Keratinocyte (primary cell): ENCODE measurements at regions not wholly inside any gene's neighbourhood (a gene's known extent, or its start where the extent isn't known, plus 50 kb on each side); places are given as distances from the start of the nearest gene placed in this dataset.

Source experiments
- DNase-seq: peaks from one replicate; pipeline ENCODE4 v3.0.0-alpha.2; 2011; ENCODE audit warnings: low read depth, missing footprints, low spot score
- FAIRE-seq: peaks from 2 replicates; lab custom pipeline; 2011; peaks lifted over from hg19 to GRCh38; lab: Jason Lieb, UNC
- H2AFZ ChIP-seq: 2 replicates; pipeline ENCODE4 v1.6.0; 2012; ENCODE audit warnings: low read length, control low read depth, inconsistent platforms; ENCODE audit not compliant: control insufficient read depth
- H3K27ac ChIP-seq: 2 replicates; pipeline ENCODE4 v1.5.1; 2011; ENCODE audit warnings: low read length; ENCODE audit not compliant: control insufficient read depth, insufficient read depth
- H3K27me3 ChIP-seq: 3 replicates; pipeline ENCODE4 v1.6.0; 2011; ENCODE audit warnings: low read length; ENCODE audit not compliant: control insufficient read depth, insufficient read depth; ENCODE audit errors: extremely low read depth
- H3K36me3 ChIP-seq, 2 experiments: 2 replicates in 1 of 2; 3 replicates in 1 of 2; pipeline ENCODE4 v1.5.1; 2011; ENCODE audit warnings: low read length in 2 of 2, mild to moderate bottlenecking in 1 of 2; ENCODE audit not compliant: control insufficient read depth in 2 of 2, insufficient read depth in 2 of 2; ENCODE audit errors: extremely low read depth in 1 of 2
- H3K4me1 ChIP-seq: 3 replicates; pipeline ENCODE4 v1.5.1; 2011; ENCODE audit warnings: low read length; ENCODE audit not compliant: control insufficient read depth, insufficient read depth; ENCODE audit errors: extremely low read depth
- H3K4me2 ChIP-seq: 3 replicates; pipeline ENCODE4 v1.6.0; 2011; ENCODE audit warnings: low read depth, low read length; ENCODE audit not compliant: control insufficient read depth, insufficient read depth; ENCODE audit errors: extremely low read depth
- H3K4me3 ChIP-seq, 3 experiments: fragments of 200-600 bp in 1 of 3; sonication (generic) in 1 of 3; 2 replicates in 2 of 3; 3 replicates in 1 of 3; pipeline ENCODE4 v1.5.1; 2011 to 2016; ENCODE audit warnings: low read length in 3 of 3, mild to moderate bottlenecking in 3 of 3, control low read depth in 2 of 3, inconsistent platforms in 1 of 3, low read depth in 1 of 3, mixed read lengths in 1 of 3, mixed run types in 1 of 3, moderate library complexity in 1 of 3; ENCODE audit not compliant: control insufficient read depth in 2 of 3, insufficient read depth in 2 of 3; ENCODE audit errors: extremely low read depth in 1 of 3
- H3K79me2 ChIP-seq: 2 replicates; pipeline ENCODE4 v1.6.0; 2012; ENCODE audit warnings: low read length; ENCODE audit not compliant: control insufficient read depth, insufficient read depth
- H3K9ac ChIP-seq: 3 replicates; pipeline ENCODE4 v1.6.0; 2011; ENCODE audit warnings: low read length; ENCODE audit not compliant: control insufficient read depth, insufficient read depth; ENCODE audit errors: extremely low read depth
- H3K9me1 ChIP-seq: 3 replicates; pipeline ENCODE4 v1.6.0; 2011; ENCODE audit warnings: low read length; ENCODE audit not compliant: control insufficient read depth, insufficient read depth; ENCODE audit errors: extremely low read depth
- H3K9me3 ChIP-seq: 2 replicates; pipeline ENCODE4 v1.5.1; 2012; ENCODE audit warnings: low read depth, low read length; ENCODE audit not compliant: control insufficient read depth
- H4K20me1 ChIP-seq: 3 replicates; pipeline ENCODE4 v1.6.0; 2011; ENCODE audit warnings: low read length; ENCODE audit not compliant: control insufficient read depth, insufficient read depth; ENCODE audit errors: extremely low read depth
- CTCF ChIP-seq, 3 experiments: IDR thresholded peaks in 1 of 3; conservative IDR thresholded peaks in 1 of 3; optimal IDR thresholded peaks in 1 of 3; 2 replicates in 2 of 3; 3 replicates in 1 of 3; pipeline versions ENCODE3 to v1.5.1; 2011; ENCODE audit warnings: low read length in 3 of 3, mild to moderate bottlenecking in 3 of 3, moderate library complexity in 2 of 3, control low read depth in 1 of 3, inconsistent platforms in 1 of 3; ENCODE audit not compliant: insufficient read depth in 2 of 3; ENCODE audit errors: extremely low read depth in 1 of 3
- EZH2 ChIP-seq: IDR thresholded peaks from one replicate; pipeline ENCODE4 v1.6.1; 2012; ENCODE audit warnings: inconsistent platforms, mild to moderate bottlenecking, low read length, moderate library complexity
- dilution Hi-C: fragments of 300-500 bp; cut with MboI; formaldehyde crosslinking; loops from one replicate; pipeline ENCODE4 v1.7.0; 2020; ENCODE audit warnings: low sequenced_read_pairs; ENCODE audit not compliant: extremely low pct_ligation_motif_present

GRCh38 chr13:81089371-81090157, 748.6 kb upstream of the SPRY2 start:
- Histone ChIP-seq H2AFZ (no peak overlapping the region), H3K4me2 (no peak overlapping the region), H4K20me1 (no peaks in the 10 kb centered on the region), H3K9me3 (no peaks in the 10 kb centered on the region), H3K27me3 (no peaks in the 10 kb centered on the region), H3K4me1 (no peaks in the 10 kb centered on the region), H3K4me3 (no peak overlapping the region), H3K79me2 (no peaks in the 10 kb centered on the region), H3K36me3 (no peaks in the 10 kb centered on the region), H3K9me1 (no peaks in the 10 kb centered on the region), H3K27ac (no peak overlapping the region), H3K9ac (no peak overlapping the region)
- FAIRE-seq (no peak), DNase-seq (no peak)
- no peak for TF ChIP-seq CTCF (optimal IDR thresholded peaks at IDR 0.05 in 1 of 3, IDR thresholded peaks at IDR 0.05 in 1 of 3, conservative IDR thresholded peaks at IDR 0.05 in 1 of 3; ENCODE audit: extremely low read depth in 1 of 3, insufficient read depth in 2 of 3, low read length in 3 of 3)
- no peak for TF ChIP-seq EZH2
- dilution Hi-C loops, result no loop called here

GRCh38 chr13:81080911-81081454, 740.1 kb upstream of the SPRY2 start:
- H3K4me2 ChIP-seq, result no peak overlapping the region
- H3K9me3 ChIP-seq, result no peaks in the 10 kb centered on the region
- DNase-seq (no peak), FAIRE-seq (no peak)
- H3K36me3 ChIP-seq, result no peaks in the 10 kb centered on the region
- H3K9ac ChIP-seq, result no peak overlapping the region
- H3K4me3 ChIP-seq, result no peak overlapping the region
- H3K79me2 ChIP-seq, result no peaks in the 10 kb centered on the region
- no peaks in the 10 kb centered on the region for H3K27me3 ChIP-seq
- H3K4me1 ChIP-seq, result no peaks in the 10 kb centered on the region
- H3K27ac ChIP-seq, result no peak overlapping the region
- dilution Hi-C loops, result no loop called here
- TF ChIP-seq CTCF (optimal IDR thresholded peaks at IDR 0.05 in 1 of 3, IDR thresholded peaks at IDR 0.05 in 1 of 3, conservative IDR thresholded peaks at IDR 0.05 in 1 of 3; ENCODE audit: extremely low read depth in 1 of 3, insufficient read depth in 2 of 3, low read length in 3 of 3) (no peak), EZH2 (no peak)
- no peak overlapping the region for H2AFZ ChIP-seq
- no peaks in the 10 kb centered on the region for H4K20me1 ChIP-seq
- H3K9me1 ChIP-seq, result no peaks in the 10 kb centered on the region
